GM18873 (cell line): ENCODE measurements at regions not wholly inside any gene's neighbourhood (a gene's known extent, or its start where the extent isn't known, plus 50 kb on each side); places are given as distances from the start of the nearest gene placed in this dataset.

Source experiments
- ATAC-seq: cut with Tn5 transposase; IDR thresholded peaks from one replicate; pipeline ENCODE4 v1.9.1; 2021; ENCODE audit warnings: mild to moderate bottlenecking, moderate library complexity, moderate number of reproducible peaks; ENCODE audit not compliant: unreplicated experiment, low FRiP score

- ATAC-seq, result no peak
Observed at GRCh38 chr10:121403527-121403926, 194.7 kb downstream of the FGFR2 start.

- ATAC-seq, result no peak
Observed at GRCh38 chr10:121404611-121405010, 193.6 kb downstream of the FGFR2 start.

- ATAC-seq, result no peak
Observed at GRCh38 chr10:121405096-121405495, 193.1 kb downstream of the FGFR2 start.

- no peak for ATAC-seq
Observed at GRCh38 chr10:121405549-121405948, 192.7 kb downstream of the FGFR2 start.

- no peak for ATAC-seq
Observed at GRCh38 chr10:121405953-121406352, 192.3 kb downstream of the FGFR2 start.

GRCh38 chr10:121406823-121407545 lies 191.3 kb downstream of the FGFR2 start:
- no peak for ATAC-seq

- ATAC-seq, result no peak
Observed at GRCh38 chr10:121409466-121410104, 188.7 kb downstream of the FGFR2 start.

GRCh38 chr10:121411004-121411403 lies 187.2 kb downstream of the FGFR2 start:
- ATAC-seq, result no peak

GRCh38 chr10:121413951-121414350 lies 184.3 kb downstream of the FGFR2 start:
- ATAC-seq, result no peak

- no peak for ATAC-seq
Observed at GRCh38 chr10:121414366-121415062, 183.7 kb downstream of the FGFR2 start.

GRCh38 chr10:121415063-121415399 lies 183.2 kb downstream of the FGFR2 start:
- no peak for ATAC-seq

- ATAC-seq, result no peak
Observed at GRCh38 chr10:121416071-121416470, 182.2 kb downstream of the FGFR2 start.

GRCh38 chr10:121417298-121417697 lies 180.9 kb downstream of the FGFR2 start:
- ATAC-seq, result no peak

GRCh38 chr10:121418126-121418777 lies 180.0 kb downstream of the FGFR2 start:
- no peak for ATAC-seq

GRCh38 chr10:121420006-121420405 lies 178.2 kb downstream of the FGFR2 start:
- ATAC-seq, result no peak

- no peak for ATAC-seq
Observed at GRCh38 chr10:121422096-121422495, 176.1 kb downstream of the FGFR2 start.

GRCh38 chr10:121425623-121426022 lies 172.6 kb downstream of the FGFR2 start:
- ATAC-seq, result no peak

- ATAC-seq, result no peak
Observed at GRCh38 chr10:121426307-121426706, 171.9 kb downstream of the FGFR2 start.
